ENCODE measurements at regions not wholly inside any gene's neighbourhood (a gene's known extent, or its start where the extent isn't known, plus 50 kb on each side); places are given as distances from the start of the nearest gene placed in this dataset.
"Not testable (repeated sequence)": the region's sequence is repeated elsewhere in the genome, so short reads cannot be mapped to it uniquely, and the experiment has no call there.

- Histone ChIP-seq H4K20me1 (ENCODE audit: control insufficient read depth, extremely low read depth, insufficient read depth, low read length) (no peaks in the 10 kb centered on the region), H3K4me2 (ENCODE audit: control insufficient read depth, extremely low read depth, insufficient read depth, low read depth, low read length) (no peak overlapping the region), H3K27ac (ENCODE audit: control insufficient read depth, insufficient read depth, low read length) (no peak overlapping the region), H3K9me1 (ENCODE audit: control insufficient read depth, extremely low read depth, insufficient read depth, low read length) (no peaks in the 10 kb centered on the region), H3K79me2 (ENCODE audit: control insufficient read depth, insufficient read depth, low read length) (no peaks in the 10 kb centered on the region), H3K9me3 (ENCODE audit: control insufficient read depth, low read depth, low read length) (no peaks in the 10 kb centered on the region), H3K27me3 (ENCODE audit: control insufficient read depth, extremely low read depth, insufficient read depth, low read length) (no peaks in the 10 kb centered on the region), H3K36me3 (ENCODE audit: control insufficient read depth in 2 of 2, extremely low read depth in 1 of 2, insufficient read depth in 2 of 2, low read length in 2 of 2) (no peaks in the 10 kb centered on the region), H3K4me1 (ENCODE audit: control insufficient read depth, extremely low read depth, insufficient read depth, low read length) (no peaks in the 10 kb centered on the region), H3K9ac (ENCODE audit: control insufficient read depth, extremely low read depth, insufficient read depth, low read length) (no peak overlapping the region), H3K4me3 (ENCODE audit: control insufficient read depth in 2 of 3, extremely low read depth in 1 of 3, insufficient read depth in 2 of 3, low read depth in 1 of 3, low read length in 3 of 3) (no peak overlapping the region), H2AFZ (ENCODE audit: control insufficient read depth, low read length) (no peak overlapping the region)
- no peak for DNase-seq (ENCODE audit: low read depth, low spot score)
- no peak for FAIRE-seq
- dilution Hi-C loops (cut with MboI; ENCODE audit: extremely low pct_ligation_motif_present, low sequenced_read_pairs), result no loop called here
- TF ChIP-seq EZH2 (IDR thresholded peaks at IDR 0.05; ENCODE audit: low read length) (no peak), CTCF (optimal IDR thresholded peaks at IDR 0.05 in 1 of 3, IDR thresholded peaks at IDR 0.05 in 1 of 3, conservative IDR thresholded peaks at IDR 0.05 in 1 of 3; ENCODE audit: extremely low read depth in 1 of 3, insufficient read depth in 2 of 3, low read length in 3 of 3) (no peak)
These were observed 60.0 kb upstream of the KLF14 start for GRCh38 chr7:130793855-130794618.

- Histone ChIP-seq H3K36me3 (ENCODE audit: control insufficient read depth in 2 of 2, extremely low read depth in 1 of 2, insufficient read depth in 2 of 2, low read length in 2 of 2) (no peaks in the 10 kb centered on the region), H2AFZ (ENCODE audit: control insufficient read depth, low read length) (no peak overlapping the region), H3K9me1 (ENCODE audit: control insufficient read depth, extremely low read depth, insufficient read depth, low read length) (no peaks in the 10 kb centered on the region), H3K27me3 (ENCODE audit: control insufficient read depth, extremely low read depth, insufficient read depth, low read length) (no peaks in the 10 kb centered on the region), H3K27ac (ENCODE audit: control insufficient read depth, insufficient read depth, low read length) (no peak overlapping the region), H4K20me1 (ENCODE audit: control insufficient read depth, extremely low read depth, insufficient read depth, low read length) (no peaks in the 10 kb centered on the region), H3K4me1 (ENCODE audit: control insufficient read depth, extremely low read depth, insufficient read depth, low read length) (no peaks in the 10 kb centered on the region), H3K4me3 (ENCODE audit: control insufficient read depth in 2 of 3, extremely low read depth in 1 of 3, insufficient read depth in 2 of 3, low read depth in 1 of 3, low read length in 3 of 3) (no peak overlapping the region), H3K9me3 (ENCODE audit: control insufficient read depth, low read depth, low read length) (no peaks in the 10 kb centered on the region), H3K79me2 (ENCODE audit: control insufficient read depth, insufficient read depth, low read length) (no peaks in the 10 kb centered on the region), H3K4me2 (ENCODE audit: control insufficient read depth, extremely low read depth, insufficient read depth, low read depth, low read length) (no peak overlapping the region), H3K9ac (ENCODE audit: control insufficient read depth, extremely low read depth, insufficient read depth, low read length) (no peak overlapping the region)
- DNase-seq (ENCODE audit: low read depth, low spot score) (no peak), FAIRE-seq (no peak)
- no peak for TF ChIP-seq CTCF (optimal IDR thresholded peaks at IDR 0.05 in 1 of 3, IDR thresholded peaks at IDR 0.05 in 1 of 3, conservative IDR thresholded peaks at IDR 0.05 in 1 of 3; ENCODE audit: extremely low read depth in 1 of 3, insufficient read depth in 2 of 3, low read length in 3 of 3)
- dilution Hi-C loops (cut with MboI; ENCODE audit: extremely low pct_ligation_motif_present, low sequenced_read_pairs), result no loop called here
These were observed 60.6 kb upstream of the KLF14 start for GRCh38 chr7:130794619-130794922.

- H3K79me2 ChIP-seq (ENCODE audit: control insufficient read depth, insufficient read depth, low read length); H3K27ac ChIP-seq (ENCODE audit: control insufficient read depth, insufficient read depth, low read length); H3K9me3 ChIP-seq (ENCODE audit: control insufficient read depth, low read depth, low read length); H3K4me3 ChIP-seq (ENCODE audit: control insufficient read depth in 2 of 3, extremely low read depth in 1 of 3, insufficient read depth in 2 of 3, low read depth in 1 of 3, low read length in 3 of 3); H2AFZ ChIP-seq (ENCODE audit: control insufficient read depth, low read length); H3K4me1 ChIP-seq (ENCODE audit: control insufficient read depth, extremely low read depth, insufficient read depth, low read length); H3K9me1 ChIP-seq (ENCODE audit: control insufficient read depth, extremely low read depth, insufficient read depth, low read length); FAIRE-seq; H3K9ac ChIP-seq (ENCODE audit: control insufficient read depth, extremely low read depth, insufficient read depth, low read length); dilution Hi-C loops (cut with MboI; ENCODE audit: extremely low pct_ligation_motif_present, low sequenced_read_pairs); H3K36me3 ChIP-seq (ENCODE audit: control insufficient read depth in 2 of 2, extremely low read depth in 1 of 2, insufficient read depth in 2 of 2, low read length in 2 of 2); H3K4me2 ChIP-seq (ENCODE audit: control insufficient read depth, extremely low read depth, insufficient read depth, low read depth, low read length); DNase-seq (ENCODE audit: low read depth, low spot score); H4K20me1 ChIP-seq (ENCODE audit: control insufficient read depth, extremely low read depth, insufficient read depth, low read length); H3K27me3 ChIP-seq (ENCODE audit: control insufficient read depth, extremely low read depth, insufficient read depth, low read length): not testable (repeated sequence)
These were observed 62.4 kb upstream of the KLF14 start for GRCh38 chr7:130796425-130796824.

All from keratinocyte (primary cell).